H1 (cell line): ENCODE measurements at regions not wholly inside any gene's neighbourhood (a gene's known extent, or its start where the extent isn't known, plus 50 kb on each side); places are given as distances from the start of the nearest gene placed in this dataset.

ENCODE experiments used
- CTCF ChIA-PET: fragments of 300-600 bp; sonication (Branson Sonifier 250); formaldehyde crosslinking; loops from one replicate; lab custom pipeline; 2021; ENCODE audit not compliant: partially characterized antibody; lab: Charles Lee
- POLR2A ChIA-PET: fragments of 300-600 bp; sonication (Branson Sonifier 250); formaldehyde crosslinking; loops from one replicate; lab custom pipeline; 2021; ENCODE audit warnings: inconsistent platforms; ENCODE audit not compliant: partially characterized antibody; lab: Charles Lee
- DNase-seq, 2 experiments: peaks; one replicate each; pipeline versions ENCODE4 v3.0.0 to v3.0.0-alpha.2; 2010 to 2022; ENCODE audit warnings: low spot score in 2 of 2, low read depth in 1 of 2, mixed read lengths in 1 of 2
- FAIRE-seq: peaks from 2 replicates; lab custom pipeline; 2011; peaks lifted over from hg19 to GRCh38; lab: Jason Lieb, UNC
- H2AFZ ChIP-seq: 2 replicates; pipeline ENCODE4 v1.8.1; 2012; ENCODE audit warnings: low read length, inconsistent platforms
- H2AK5ac ChIP-seq: 2 replicates; pipeline ENCODE4 v1.6.1; 2013; ENCODE audit warnings: low read depth, low read length
- H2BK120ac ChIP-seq: replicated peaks from 2 replicates; pipeline ENCODE3; 2013; ENCODE audit warnings: low read depth, low read length, inconsistent platforms
- H2BK12ac ChIP-seq: 2 replicates; pipeline ENCODE4 v1.6.1; 2013; ENCODE audit warnings: low read depth, low read length
- H2BK15ac ChIP-seq: 2 replicates; pipeline ENCODE4 v1.6.1; 2013; ENCODE audit warnings: low read length
- H2BK20ac ChIP-seq: 2 replicates; pipeline ENCODE4 v1.6.1; 2013; ENCODE audit warnings: low read length
- H2BK5ac ChIP-seq: 2 replicates; pipeline ENCODE4 v1.6.1; 2013; ENCODE audit warnings: low read depth, low read length
- H3K14ac ChIP-seq: 2 replicates; pipeline ENCODE4 v1.6.1; 2013; ENCODE audit warnings: inconsistent platforms; ENCODE audit not compliant: insufficient read length
- H3K18ac ChIP-seq: 2 replicates; pipeline ENCODE4 v1.6.1; 2013; ENCODE audit warnings: low read length; ENCODE audit errors: extremely low read depth
- H3K23ac ChIP-seq: 2 replicates; pipeline ENCODE4 v1.6.1; 2013; ENCODE audit warnings: inconsistent platforms; ENCODE audit not compliant: insufficient read length
- H3K23me2 ChIP-seq: 2 replicates; pipeline ENCODE4 v1.6.1; 2013; ENCODE audit warnings: low read depth, low read length
- H3K27ac ChIP-seq: 2 replicates; pipeline ENCODE4 v1.6.1; 2011; ENCODE audit warnings: low read depth, low read length, inconsistent platforms
- H3K27me3 ChIP-seq, 4 experiments: replicated peaks in 1 of 4; 1 replicate in 1 of 4; 2 replicates in 3 of 4; pipeline versions ENCODE4 v1.6.1 to v1.8.1; 2011 to 2013; ENCODE audit warnings: low read length in 3 of 4, mild to moderate bottlenecking in 3 of 4, inconsistent platforms in 2 of 4, mixed read lengths in 2 of 4, moderate library complexity in 1 of 4; ENCODE audit not compliant: control insufficient read depth in 3 of 4, insufficient read depth in 3 of 4; ENCODE audit errors: extremely low read depth in 1 of 4
- H3K36me3 ChIP-seq, 4 experiments: 2 replicates each; pipeline versions ENCODE4 v1.6.1 to v1.8.1; 2011 to 2013; ENCODE audit warnings: mild to moderate bottlenecking in 4 of 4, low read length in 3 of 4, moderate library complexity in 2 of 4, control low read depth in 1 of 4, inconsistent platforms in 1 of 4; ENCODE audit not compliant: insufficient read depth in 4 of 4, control insufficient read depth in 2 of 4
- H3K4ac ChIP-seq: replicated peaks from 2 replicates; pipeline ENCODE3; 2013; ENCODE audit warnings: low read length, low read depth, mixed read lengths, inconsistent platforms; ENCODE audit not compliant: insufficient read length
- H3K4me1 ChIP-seq, 4 experiments: replicated peaks in 1 of 4; 1 replicate in 1 of 4; 2 replicates in 3 of 4; pipeline versions ENCODE4 v1.6.1 to v1.8.1; 2011 to 2013; ENCODE audit warnings: low read length in 3 of 4, inconsistent platforms in 2 of 4, mixed read lengths in 1 of 4; ENCODE audit not compliant: insufficient read depth in 4 of 4, control insufficient read depth in 3 of 4
- H3K4me2 ChIP-seq, 2 experiments: 2 replicates each; pipeline versions ENCODE4 v1.6.1 to v1.8.1; 2011 to 2013; ENCODE audit warnings: low read depth in 2 of 2, low read length in 2 of 2, control low read depth in 1 of 2, inconsistent platforms in 1 of 2, mild to moderate bottlenecking in 1 of 2; ENCODE audit not compliant: insufficient read depth in 1 of 2
- H3K4me3 ChIP-seq, 4 experiments: fragments of 200-600, 300-600 bp in 1 of 4; sonication (generic), shearing (Covaris generic), sonication (Bioruptor Twin) in 1 of 4; 2 replicates each; pipeline versions ENCODE4 v1.5.1 to v1.8.1; 2011 to 2016; ENCODE audit warnings: low read length in 4 of 4, low read depth in 3 of 4, control low read depth in 2 of 4, inconsistent platforms in 2 of 4, mild to moderate bottlenecking in 2 of 4, mixed read lengths in 1 of 4, moderate library complexity in 1 of 4; ENCODE audit not compliant: insufficient read depth in 2 of 4; ENCODE audit errors: extremely low read depth in 1 of 4
- H3K56ac ChIP-seq: replicated peaks from 2 replicates; pipeline ENCODE3; 2013; ENCODE audit warnings: low read depth, mild to moderate bottlenecking, mixed read lengths, low read length, inconsistent platforms; ENCODE audit not compliant: insufficient read length
- H3K79me1 ChIP-seq: 2 replicates; pipeline ENCODE4 v1.6.1; 2013; ENCODE audit warnings: low read depth, low read length, control low read depth
- H3K79me2 ChIP-seq, 2 experiments: 2 replicates each; pipeline versions ENCODE4 v1.6.1 to v1.8.1; 2012 to 2013; ENCODE audit warnings: low read length in 2 of 2, mild to moderate bottlenecking in 2 of 2, inconsistent platforms in 1 of 2; ENCODE audit not compliant: insufficient read depth in 2 of 2, control insufficient read depth in 1 of 2
- H3K9ac ChIP-seq, 4 experiments: replicated peaks in 1 of 4; 1 replicate in 1 of 4; 2 replicates in 3 of 4; pipeline versions ENCODE4 v1.6.1 to v1.8.1; 2011 to 2013; ENCODE audit warnings: low read depth in 3 of 4, low read length in 3 of 4, control low read depth in 2 of 4, mild to moderate bottlenecking in 2 of 4, moderate library complexity in 2 of 4, inconsistent platforms in 1 of 4; ENCODE audit errors: extremely low read depth in 1 of 4
- H3K9me3 ChIP-seq, 2 experiments: 2 replicates each; pipeline versions ENCODE4 v1.6.1 to v1.8.1; 2012 to 2013; ENCODE audit warnings: mild to moderate bottlenecking in 2 of 2, moderate library complexity in 2 of 2, control low read depth in 1 of 2, inconsistent platforms in 1 of 2, low read depth in 1 of 2, low read length in 1 of 2, mixed read lengths in 1 of 2; ENCODE audit not compliant: insufficient read depth in 2 of 2
- H4K20me1 ChIP-seq, 2 experiments: replicated peaks in 1 of 2; 2 replicates each; pipeline versions ENCODE3 to v1.8.1; 2011 to 2013; ENCODE audit warnings: inconsistent platforms in 2 of 2, low read length in 2 of 2, mild to moderate bottlenecking in 1 of 2; ENCODE audit not compliant: insufficient read depth in 2 of 2, control insufficient read depth in 1 of 2
- H4K5ac ChIP-seq: 2 replicates; pipeline ENCODE4 v1.6.1; 2013; ENCODE audit warnings: low read length, low read depth, mixed read lengths, inconsistent platforms; ENCODE audit not compliant: insufficient read length
- H4K8ac ChIP-seq: 2 replicates; pipeline ENCODE4 v1.8.0; 2013; ENCODE audit warnings: mild to moderate bottlenecking, moderate library complexity, low read length, inconsistent platforms; ENCODE audit not compliant: insufficient read depth; ENCODE audit errors: extremely low read depth
- H4K91ac ChIP-seq: replicated peaks from 2 replicates; pipeline ENCODE3; 2013; ENCODE audit warnings: low read length, mixed read lengths, inconsistent platforms; ENCODE audit not compliant: insufficient read length
- CBX5 ChIP-seq: fragments of 300-800, 300-1000 bp; sonication (generic); IDR thresholded peaks from 2 replicates; pipeline ENCODE4 v1.7.1; 2016; ENCODE audit warnings: antibody characterized with exemption, low read length, low read depth
- CEBPB ChIP-seq: IDR thresholded peaks from 2 replicates; pipeline ENCODE4 v1.6.1; 2012; ENCODE audit warnings: low read depth, low read length
- KDM1A ChIP-seq: fragments of 200-600, 300-600 bp; sonication (generic); IDR thresholded peaks from 2 replicates; pipeline ENCODE4 v1.7.1; 2016; ENCODE audit warnings: mild to moderate bottlenecking, low read length, borderline replicate concordance
- WGBS, 2 experiments: shearing (Covaris generic) in 1 of 2; methylation state at CpG; one replicate each; pipeline versions ENCODE4 v1.1.6 to v1.1.7; 2013 to 2015; ENCODE audit warnings: low lambda C conversion rate in 2 of 2, mixed read lengths in 2 of 2, inconsistent platforms in 1 of 2, low coverage in 1 of 2, missing lambda C conversion rate in 1 of 2; ENCODE audit not compliant: insufficient replicate concordance in 2 of 2, insufficient coverage in 1 of 2, insufficient read length in 1 of 2; ENCODE audit errors: extremely low coverage in 1 of 2, missing lambda C conversion rate in 1 of 2; 5-methylcytosine and 5-hydroxymethylcytosine counted together

DNA sequence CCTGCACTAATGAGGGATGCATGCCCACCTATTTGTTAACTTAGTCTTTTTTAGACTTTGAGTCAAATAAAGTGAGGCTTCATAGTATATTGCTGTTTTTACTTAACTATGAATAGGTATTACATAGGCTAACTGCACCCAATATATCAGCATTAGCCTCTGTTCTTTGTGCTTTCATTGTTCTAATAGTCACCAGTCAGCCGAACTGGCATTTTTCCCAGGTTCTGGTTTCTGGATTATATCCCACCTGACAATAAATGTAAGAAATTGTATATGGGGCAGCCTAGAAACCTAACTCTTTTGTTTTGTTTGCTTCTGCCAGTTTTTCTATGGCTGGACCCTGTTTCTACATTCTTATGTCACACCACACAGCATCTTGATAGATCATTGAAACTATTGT lies 1672.4 kb upstream of the LRRTM1 start:
- no peak overlapping the region for H2BK120ac ChIP-seq
- H2BK5ac ChIP-seq = no peak overlapping the region
- H2AFZ ChIP-seq = no peak overlapping the region
- no peak overlapping the region for H3K56ac ChIP-seq
- WGBS, 2 experiments = 90% methylated on average over 1 of the region's 1 CpG; no CpG with 5 or more reads in 1 of the 2 experiments
- no peaks in the 10 kb centered on the region for H3K23me2 ChIP-seq
- no peak overlapping the region for H2BK20ac ChIP-seq
- H3K4ac ChIP-seq = no peak overlapping the region
- no peaks in the 10 kb centered on the region for H3K27me3 ChIP-seq
- no peak overlapping the region for H3K14ac ChIP-seq
- no peak overlapping the region for H3K9ac ChIP-seq
- H2BK12ac ChIP-seq = no peak overlapping the region
- no peaks in the 10 kb centered on the region for H3K79me1 ChIP-seq
- no peak overlapping the region for H3K4me3 ChIP-seq
- H3K4me1 ChIP-seq = peaks cover 0 to 4% (median 0%) of the 10 kb centered on the region in 4 experiments; a peak in 1 of 7 replicates
- TF ChIP-seq CBX5 = no peak
- TF ChIP-seq KDM1A = no peak
- no peak for TF ChIP-seq CEBPB
- POLR2A ChIA-PET = no interaction called here
- H4K91ac ChIP-seq = no peak overlapping the region
- H4K20me1 ChIP-seq = no peaks in the 10 kb centered on the region
- H3K36me3 ChIP-seq = no peaks in the 10 kb centered on the region
- H3K27ac ChIP-seq = no peak overlapping the region
- H3K4me2 ChIP-seq = no peak overlapping the region
- no peak overlapping the region for H2AK5ac ChIP-seq
- FAIRE-seq (no peak), DNase-seq (no peak)
- CTCF ChIA-PET = interaction anchor here (0.7 kb wide), 1 partner anchor 1406 kb away, joined by 4 read pairs; no protein-coding TSS in a partner anchor
- no peaks in the 10 kb centered on the region for H3K79me2 ChIP-seq
- H3K9me3 ChIP-seq = no peaks in the 10 kb centered on the region
- H2BK15ac ChIP-seq = no peak overlapping the region
- no peak overlapping the region for H3K23ac ChIP-seq
- H4K5ac ChIP-seq = no peak overlapping the region
- H3K18ac ChIP-seq = no peak overlapping the region
- no peak overlapping the region for H4K8ac ChIP-seq
